Erythroblast (primary cell): ENCODE measurements at regions not wholly inside any gene's neighbourhood (a gene's known extent, or its start where the extent isn't known, plus 50 kb on each side); places are given as distances from the start of the nearest gene placed in this dataset.

ENCODE experiments used
- GATA1 ChIP-seq: IDR thresholded peaks from 2 replicates; pipeline ENCODE4 v1.6.1; 2011; ENCODE audit warnings: low read depth, mild to moderate bottlenecking, control low read depth, low read length, moderate library complexity
- POLR2A ChIP-seq: IDR thresholded peaks from 2 replicates; pipeline ENCODE4 v1.6.1; 2011; ENCODE audit warnings: mild to moderate bottlenecking, low read length

DNA sequence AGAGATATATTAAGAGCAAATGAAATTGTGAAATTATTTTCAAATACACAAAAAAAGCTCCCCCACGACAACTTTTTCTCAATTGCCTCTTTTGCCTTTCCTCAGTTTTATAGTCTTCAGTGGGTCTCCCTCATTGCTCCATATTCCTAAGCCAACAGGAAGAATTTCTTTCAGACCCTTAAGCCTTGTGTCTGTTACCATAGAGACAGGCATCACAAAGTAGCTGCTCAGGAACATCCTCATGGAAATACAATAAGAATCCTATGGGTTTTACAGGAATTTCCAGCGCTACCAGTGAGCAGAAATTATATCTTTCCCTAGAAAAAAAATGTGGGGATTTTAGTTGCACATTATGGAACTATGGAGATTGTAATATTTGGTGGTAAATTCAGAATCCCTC is 121.9 kb upstream of the DMD start:
- TF ChIP-seq POLR2A (no peak), GATA1 (no peak)
